ENCODE measurements at regions not wholly inside any gene's neighbourhood (a gene's known extent, or its start where the extent isn't known, plus 50 kb on each side); places are given as distances from the start of the nearest gene placed in this dataset.

DNA sequence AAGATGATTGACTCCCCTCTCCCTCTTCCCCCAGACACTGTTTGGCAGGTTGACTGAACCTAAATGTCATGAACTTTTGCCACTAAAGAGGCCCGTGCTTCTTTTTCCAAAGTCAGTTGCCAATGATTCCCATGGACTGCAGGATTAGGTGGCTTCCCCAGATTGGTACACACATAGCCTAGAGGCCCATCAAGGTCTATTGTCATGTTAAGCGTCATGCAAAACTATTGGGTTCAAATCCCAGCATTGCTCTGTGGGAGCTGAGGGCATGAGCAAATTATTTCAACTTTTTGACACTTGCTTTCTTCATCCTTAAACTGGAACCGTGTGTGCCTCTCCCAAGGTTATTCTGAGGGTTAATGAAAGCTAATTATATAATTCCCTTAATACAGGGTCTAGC lies 430.2 kb upstream of the TBX3 start:
- no peaks in the 10 kb centered on the region for H3K9me2 ChIP-seq (ENCODE audit: insufficient read depth, low read length)
- no peaks in the 10 kb centered on the region for H3K9me3 ChIP-seq (ENCODE audit: low read length)
- H2AFZ ChIP-seq (ENCODE audit: low read depth, low read length): no peak overlapping the region

DNA sequence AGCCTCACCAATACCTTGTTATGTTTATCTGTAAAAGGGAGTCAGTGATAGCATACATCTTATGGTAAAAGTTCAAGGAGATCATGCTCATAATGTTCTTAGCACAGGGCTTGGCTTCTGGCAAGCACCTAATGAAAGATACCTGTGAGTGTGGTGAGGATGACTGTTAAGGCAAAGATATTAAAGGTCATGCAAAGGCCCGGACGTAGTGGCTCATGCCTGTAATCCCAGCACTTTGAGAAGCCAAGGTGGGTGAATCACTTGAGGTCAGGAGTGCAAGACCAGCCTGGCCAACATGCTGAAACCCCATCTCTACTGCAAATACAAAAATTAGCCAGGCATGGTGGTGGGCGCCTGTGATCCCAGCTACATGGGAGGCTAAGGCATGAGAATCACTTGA lies 425.9 kb upstream of the TBX3 start:
- Histone ChIP-seq H3K9me2 (ENCODE audit: insufficient read depth, low read length) (no peaks in the 10 kb centered on the region), H3F3A (ENCODE audit: insufficient read depth, low read length, poor library complexity, severe bottlenecking) (no peaks in the 10 kb centered on the region), H3K27ac (ENCODE audit: low read length) (no peak overlapping the region), H3K36me3 (ENCODE audit: insufficient read depth, low read length) (no peaks in the 10 kb centered on the region), H3K4me2 (ENCODE audit: low read length) (no peak overlapping the region), H3K9me3 (ENCODE audit: low read length) (no peaks in the 10 kb centered on the region), H4K20me1 (ENCODE audit: insufficient read depth) (no peaks in the 10 kb centered on the region), H2AFZ (ENCODE audit: low read depth, low read length) (no peak overlapping the region), H3K4me3 (ENCODE audit: low read length) (no peak overlapping the region), H3K9ac (ENCODE audit: low read length) (no peak overlapping the region), H3K79me2 (replicated peaks; ENCODE audit: insufficient read depth, low read length) (no peaks in the 10 kb centered on the region), H3K27me3 (ENCODE audit: insufficient read depth, low read depth, low read length) (no peaks in the 10 kb centered on the region)
- TF ChIP-seq POLR2AphosphoS5 (IDR thresholded peaks at IDR 0.05) (no peak), SMC3 (conservative IDR thresholded peaks at IDR 0.05; ENCODE audit: poor library complexity) (no peak), EZH2 (IDR thresholded peaks at IDR 0.05; ENCODE audit: borderline replicate concordance, insufficient read depth, low read length, poor library complexity, severe bottlenecking) (no peak), EP300 (conservative IDR thresholded peaks at IDR 0.05; ENCODE audit: poor library complexity, severe bottlenecking) (no peak), MXI1 (conservative IDR thresholded peaks at IDR 0.05; ENCODE audit: poor library complexity, severe bottlenecking) (no peak), TAF1 (IDR thresholded peaks at IDR 0.05; ENCODE audit: low read depth) (no peak), RAD21 (conservative IDR thresholded peaks at IDR 0.05) (no peak)
- TF ChIP-seq, protein P1, sequence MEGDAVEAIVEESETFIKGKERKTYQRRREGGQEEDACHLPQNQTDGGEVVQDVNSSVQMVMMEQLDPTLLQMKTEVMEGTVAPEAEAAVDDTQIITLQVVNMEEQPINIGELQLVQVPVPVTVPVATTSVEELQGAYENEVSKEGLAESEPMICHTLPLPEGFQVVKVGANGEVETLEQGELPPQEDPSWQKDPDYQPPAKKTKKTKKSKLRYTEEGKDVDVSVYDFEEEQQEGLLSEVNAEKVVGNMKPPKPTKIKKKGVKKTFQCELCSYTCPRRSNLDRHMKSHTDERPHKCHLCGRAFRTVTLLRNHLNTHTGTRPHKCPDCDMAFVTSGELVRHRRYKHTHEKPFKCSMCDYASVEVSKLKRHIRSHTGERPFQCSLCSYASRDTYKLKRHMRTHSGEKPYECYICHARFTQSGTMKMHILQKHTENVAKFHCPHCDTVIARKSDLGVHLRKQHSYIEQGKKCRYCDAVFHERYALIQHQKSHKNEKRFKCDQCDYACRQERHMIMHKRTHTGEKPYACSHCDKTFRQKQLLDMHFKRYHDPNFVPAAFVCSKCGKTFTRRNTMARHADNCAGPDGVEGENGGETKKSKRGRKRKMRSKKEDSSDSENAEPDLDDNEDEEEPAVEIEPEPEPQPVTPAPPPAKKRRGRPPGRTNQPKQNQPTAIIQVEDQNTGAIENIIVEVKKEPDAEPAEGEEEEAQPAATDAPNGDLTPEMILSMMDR (IDR thresholded peaks at IDR 0.05; ENCODE audit: poor library complexity, severe bottlenecking): no peak
- TF ChIP-seq, protein P2, sequence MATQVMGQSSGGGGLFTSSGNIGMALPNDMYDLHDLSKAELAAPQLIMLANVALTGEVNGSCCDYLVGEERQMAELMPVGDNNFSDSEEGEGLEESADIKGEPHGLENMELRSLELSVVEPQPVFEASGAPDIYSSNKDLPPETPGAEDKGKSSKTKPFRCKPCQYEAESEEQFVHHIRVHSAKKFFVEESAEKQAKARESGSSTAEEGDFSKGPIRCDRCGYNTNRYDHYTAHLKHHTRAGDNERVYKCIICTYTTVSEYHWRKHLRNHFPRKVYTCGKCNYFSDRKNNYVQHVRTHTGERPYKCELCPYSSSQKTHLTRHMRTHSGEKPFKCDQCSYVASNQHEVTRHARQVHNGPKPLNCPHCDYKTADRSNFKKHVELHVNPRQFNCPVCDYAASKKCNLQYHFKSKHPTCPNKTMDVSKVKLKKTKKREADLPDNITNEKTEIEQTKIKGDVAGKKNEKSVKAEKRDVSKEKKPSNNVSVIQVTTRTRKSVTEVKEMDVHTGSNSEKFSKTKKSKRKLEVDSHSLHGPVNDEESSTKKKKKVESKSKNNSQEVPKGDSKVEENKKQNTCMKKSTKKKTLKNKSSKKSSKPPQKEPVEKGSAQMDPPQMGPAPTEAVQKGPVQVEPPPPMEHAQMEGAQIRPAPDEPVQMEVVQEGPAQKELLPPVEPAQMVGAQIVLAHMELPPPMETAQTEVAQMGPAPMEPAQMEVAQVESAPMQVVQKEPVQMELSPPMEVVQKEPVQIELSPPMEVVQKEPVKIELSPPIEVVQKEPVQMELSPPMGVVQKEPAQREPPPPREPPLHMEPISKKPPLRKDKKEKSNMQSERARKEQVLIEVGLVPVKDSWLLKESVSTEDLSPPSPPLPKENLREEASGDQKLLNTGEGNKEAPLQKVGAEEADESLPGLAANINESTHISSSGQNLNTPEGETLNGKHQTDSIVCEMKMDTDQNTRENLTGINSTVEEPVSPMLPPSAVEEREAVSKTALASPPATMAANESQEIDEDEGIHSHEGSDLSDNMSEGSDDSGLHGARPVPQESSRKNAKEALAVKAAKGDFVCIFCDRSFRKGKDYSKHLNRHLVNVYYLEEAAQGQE (IDR thresholded peaks at IDR 0.05; ENCODE audit: borderline replicate concordance): no peak

More for the DNA sequence above, 430.2 kb upstream of the TBX3 start:
- H3K27ac ChIP-seq (ENCODE audit: low read length): no peak overlapping the region
- no peaks in the 10 kb centered on the region for H3K79me2 ChIP-seq (replicated peaks; ENCODE audit: insufficient read depth, low read length)
- no peak overlapping the region for H3K4me3 ChIP-seq (ENCODE audit: low read length)
- H3K36me3 ChIP-seq (ENCODE audit: insufficient read depth, low read length): no peaks in the 10 kb centered on the region
- TF ChIP-seq MXI1 (conservative IDR thresholded peaks at IDR 0.05; ENCODE audit: poor library complexity, severe bottlenecking) (no peak), TAF1 (IDR thresholded peaks at IDR 0.05; ENCODE audit: low read depth) (no peak), RAD21 (conservative IDR thresholded peaks at IDR 0.05) (no peak), EP300 (conservative IDR thresholded peaks at IDR 0.05; ENCODE audit: poor library complexity, severe bottlenecking) (no peak), SMC3 (conservative IDR thresholded peaks at IDR 0.05; ENCODE audit: poor library complexity) (no peak), EZH2 (IDR thresholded peaks at IDR 0.05; ENCODE audit: borderline replicate concordance, insufficient read depth, low read length, poor library complexity, severe bottlenecking) (no peak), POLR2AphosphoS5 (IDR thresholded peaks at IDR 0.05) (no peak)
- TF ChIP-seq, protein P2 (IDR thresholded peaks at IDR 0.05; ENCODE audit: borderline replicate concordance): no peak
- TF ChIP-seq, protein P1 (IDR thresholded peaks at IDR 0.05; ENCODE audit: poor library complexity, severe bottlenecking): no peak
- no peaks in the 10 kb centered on the region for H3F3A ChIP-seq (ENCODE audit: insufficient read depth, low read length, poor library complexity, severe bottlenecking)
- H3K27me3 ChIP-seq (ENCODE audit: insufficient read depth, low read depth, low read length): no peaks in the 10 kb centered on the region
- no peak overlapping the region for H3K9ac ChIP-seq (ENCODE audit: low read length)
- H4K20me1 ChIP-seq (ENCODE audit: insufficient read depth): no peaks in the 10 kb centered on the region
- H3K4me2 ChIP-seq (ENCODE audit: low read length): no peak overlapping the region
